ENCODE measurements at regions not wholly inside any gene's neighbourhood (a gene's known extent, or its start where the extent isn't known, plus 50 kb on each side); places are given as distances from the start of the nearest gene placed in this dataset.
A peak's percentile ranks its signal among the peaks of the same experiment; 100 is the strongest.

GRCh38 chr11:128327274-128327673 lies 260.1 kb downstream of the ETS1 start:
- no peak for DNase-seq

GRCh38 chr11:128326791-128327190 lies 260.6 kb downstream of the ETS1 start:
- DNase-seq, result no peak

- DNase-seq, result peak; percentile 69 to 82
Observed at GRCh38 chr11:128324531-128325141, 262.7 kb downstream of the ETS1 start.

- peak in 1 of 2 donors; percentile 54 for DNase-seq
Observed at GRCh38 chr11:128324051-128324481, 263.3 kb downstream of the ETS1 start.

- no peak for DNase-seq
Observed at GRCh38 chr11:128323381-128323780, 264.0 kb downstream of the ETS1 start.

- DNase-seq, result peak; percentile 72 to 77
Observed at GRCh38 chr11:128318856-128319474, 268.4 kb downstream of the ETS1 start.

- DNase-seq, result no peak
Observed at GRCh38 chr11:128316541-128317227, 270.7 kb downstream of the ETS1 start.

- no peak for DNase-seq
Observed at GRCh38 chr11:128315933-128316332, 271.4 kb downstream of the ETS1 start.

GRCh38 chr11:128313931-128314330 lies 273.4 kb downstream of the ETS1 start:
- no peak for DNase-seq

GRCh38 chr11:128311742-128312719 lies 275.3 kb downstream of the ETS1 start:
- no peak for DNase-seq

GRCh38 chr11:128310676-128311445 lies 276.5 kb downstream of the ETS1 start:
- no peak for DNase-seq

GRCh38 chr11:128310005-128310404 lies 277.4 kb downstream of the ETS1 start:
- DNase-seq, result no peak

- no peak for DNase-seq
Observed at GRCh38 chr11:128308794-128309193, 278.6 kb downstream of the ETS1 start.

GRCh38 chr11:128305588-128305987 lies 281.8 kb downstream of the ETS1 start:
- DNase-seq, result no peak

- DNase-seq, result no peak
Observed at GRCh38 chr11:128304666-128305485, 282.5 kb downstream of the ETS1 start.

- no peak for DNase-seq
Observed at GRCh38 chr11:128304116-128304515, 283.2 kb downstream of the ETS1 start.

GRCh38 chr11:128303383-128303782 lies 284.0 kb downstream of the ETS1 start:
- no peak for DNase-seq

GRCh38 chr11:128302425-128303186 lies 284.8 kb downstream of the ETS1 start:
- peak in 1 of 2 donors; percentile 66 for DNase-seq

GRCh38 chr11:128301756-128302155 lies 285.6 kb downstream of the ETS1 start:
- DNase-seq, result no peak

- no peak for DNase-seq
Observed at GRCh38 chr11:128300785-128301184, 286.6 kb downstream of the ETS1 start.
